Brain microvascular endothelial cell (primary cell): ENCODE measurements at regions not wholly inside any gene's neighbourhood (a gene's known extent, or its start where the extent isn't known, plus 50 kb on each side); places are given as distances from the start of the nearest gene placed in this dataset.
A peak's percentile ranks its signal among the peaks of the same experiment; 100 is the strongest.

Experiments used
- DNase-seq: peaks from one replicate; pipeline ENCODE4 v3.0.0-alpha.2; 2020
- H3K27ac ChIP-seq: fragments of 250-450 bp; sonication (Bioruptor Pico); 2 replicates; pipeline ENCODE4 v1.5.1; 2020; ENCODE audit warnings: mild to moderate bottlenecking, moderate library complexity
- H3K27me3 ChIP-seq: fragments of 250-450 bp; sonication (Bioruptor Pico); replicated peaks from 2 replicates; pipeline ENCODE4 v1.5.1; 2020; ENCODE audit warnings: mild to moderate bottlenecking
- H3K36me3 ChIP-seq: fragments of 250-450 bp; sonication (Bioruptor Pico); replicated peaks from 2 replicates; pipeline ENCODE4 v1.5.1; 2020; ENCODE audit warnings: mild to moderate bottlenecking
- H3K4me3 ChIP-seq: 2 replicates; pipeline ENCODE4 v1.5.1; 2011; ENCODE audit warnings: low read depth, mild to moderate bottlenecking, control low read depth, low read length, moderate library complexity
- in situ Hi-C: cut with HindIII; loops from 2 replicates; pipeline ENCODE4 v1.10.0; 2017; ENCODE audit warnings: low sequenced_read_pairs, low pct_ligation_motif_present
- TF ChIP-seq, protein P1 (sequence below): IDR thresholded peaks from 2 replicates; pipeline ENCODE4 v1.5.1; 2011; ENCODE audit warnings: low read depth, mild to moderate bottlenecking, moderate library complexity, low read length, control low read depth, inconsistent platforms; ENCODE audit errors: missing control alignments

DNA sequence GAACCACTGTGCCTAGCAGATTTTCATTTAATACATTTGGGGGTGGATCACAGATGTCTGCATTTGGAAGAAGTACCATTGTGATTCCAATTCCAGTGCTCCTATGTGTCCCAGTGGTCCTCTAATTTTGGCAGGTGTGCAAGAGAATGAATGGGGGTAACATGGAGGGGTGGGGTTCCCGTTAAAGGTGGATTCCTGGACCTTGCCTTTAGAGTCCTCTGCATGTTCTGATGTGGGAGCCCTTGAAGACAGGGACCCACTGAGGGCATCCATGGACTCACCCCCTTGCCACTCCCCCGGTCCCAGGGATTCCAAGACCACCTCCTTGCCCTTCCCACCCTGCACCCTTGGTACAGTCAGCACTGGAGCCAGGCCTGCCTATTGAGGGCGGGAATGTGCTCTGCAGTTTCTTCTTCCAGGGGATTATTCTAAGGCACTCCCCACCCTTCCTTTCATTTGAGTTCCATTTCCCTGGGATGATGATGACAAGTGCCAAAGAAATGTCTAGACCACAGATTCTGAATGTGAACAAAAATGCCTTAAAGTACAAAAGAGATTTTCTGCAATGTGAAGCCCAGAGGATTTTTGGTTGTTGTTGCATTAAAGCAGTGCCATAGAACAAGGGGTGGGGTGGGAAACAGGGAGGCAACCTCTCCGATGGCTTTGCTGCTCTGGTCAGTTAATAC is 119.4 kb upstream of the PTCH1 start:
- in situ Hi-C loops: no loop called here
- Histone ChIP-seq H3K36me3 (no peaks in the 10 kb centered on the region), H3K27ac (no peak overlapping the region), H3K4me3 (no peak overlapping the region), H3K27me3 (no peaks in the 10 kb centered on the region)
- TF ChIP-seq, protein P1, sequence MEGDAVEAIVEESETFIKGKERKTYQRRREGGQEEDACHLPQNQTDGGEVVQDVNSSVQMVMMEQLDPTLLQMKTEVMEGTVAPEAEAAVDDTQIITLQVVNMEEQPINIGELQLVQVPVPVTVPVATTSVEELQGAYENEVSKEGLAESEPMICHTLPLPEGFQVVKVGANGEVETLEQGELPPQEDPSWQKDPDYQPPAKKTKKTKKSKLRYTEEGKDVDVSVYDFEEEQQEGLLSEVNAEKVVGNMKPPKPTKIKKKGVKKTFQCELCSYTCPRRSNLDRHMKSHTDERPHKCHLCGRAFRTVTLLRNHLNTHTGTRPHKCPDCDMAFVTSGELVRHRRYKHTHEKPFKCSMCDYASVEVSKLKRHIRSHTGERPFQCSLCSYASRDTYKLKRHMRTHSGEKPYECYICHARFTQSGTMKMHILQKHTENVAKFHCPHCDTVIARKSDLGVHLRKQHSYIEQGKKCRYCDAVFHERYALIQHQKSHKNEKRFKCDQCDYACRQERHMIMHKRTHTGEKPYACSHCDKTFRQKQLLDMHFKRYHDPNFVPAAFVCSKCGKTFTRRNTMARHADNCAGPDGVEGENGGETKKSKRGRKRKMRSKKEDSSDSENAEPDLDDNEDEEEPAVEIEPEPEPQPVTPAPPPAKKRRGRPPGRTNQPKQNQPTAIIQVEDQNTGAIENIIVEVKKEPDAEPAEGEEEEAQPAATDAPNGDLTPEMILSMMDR: no peak
- DNase-seq: no peak

- in situ Hi-C loops: no loop called here
- Histone ChIP-seq H3K27ac (no peak overlapping the region), H3K27me3 (no peaks in the 10 kb centered on the region), H3K36me3 (no peaks in the 10 kb centered on the region), H3K4me3 (no peak overlapping the region)
- TF ChIP-seq, protein P1: no peak
- DNase-seq: no peak
Measured at GRCh38 chr9:95634536-95634935, 117.8 kb upstream of the PTCH1 start.

DNA sequence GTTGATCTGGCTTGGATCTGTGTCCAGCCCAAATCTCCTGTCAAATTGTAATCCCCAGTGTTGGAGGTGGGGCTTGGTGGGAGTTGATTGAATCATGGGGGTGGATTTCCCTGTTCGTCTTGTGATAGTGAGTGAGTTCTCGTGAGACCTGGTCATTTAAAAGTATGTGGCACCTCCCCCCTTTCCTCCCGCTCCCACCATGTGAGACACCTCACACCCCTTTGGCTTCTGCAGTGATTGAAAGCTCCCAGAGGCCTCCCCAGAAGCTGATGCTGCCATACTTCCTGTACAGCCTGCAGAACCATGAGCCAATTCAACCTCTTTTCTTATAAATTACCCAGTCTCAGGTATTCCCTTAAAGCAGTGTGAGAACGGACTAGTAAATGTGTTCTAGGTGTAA is 117.3 kb upstream of the PTCH1 start:
- DNase-seq: no peak
- in situ Hi-C loops: no loop called here
- no peaks in the 10 kb centered on the region for H3K27me3 ChIP-seq
- H3K36me3 ChIP-seq: no peaks in the 10 kb centered on the region
- H3K4me3 ChIP-seq: no peak overlapping the region
- TF ChIP-seq, protein P1: no peak
- no peak overlapping the region for H3K27ac ChIP-seq

DNA sequence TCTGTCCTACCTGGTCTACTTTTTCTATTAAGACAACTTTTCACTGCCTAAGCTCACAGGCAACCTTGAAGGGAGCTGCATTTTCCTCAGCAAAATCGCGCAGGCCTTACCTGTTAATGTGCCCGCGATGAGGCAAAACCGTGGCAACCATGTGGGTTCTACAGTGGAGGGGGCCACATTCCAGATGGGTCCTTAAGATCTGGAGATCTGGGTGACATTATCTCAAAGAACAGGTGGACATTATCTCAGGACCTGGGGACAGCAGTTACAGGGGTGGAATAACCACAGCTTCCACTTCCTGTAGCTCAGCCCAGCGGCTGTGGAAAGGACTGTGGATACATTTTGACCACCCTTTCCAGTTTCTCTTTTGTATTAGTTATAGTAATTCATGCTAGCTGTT is 112.8 kb upstream of the PTCH1 start:
- in situ Hi-C loops: no loop called here
- H3K36me3 ChIP-seq: no peaks in the 10 kb centered on the region
- H3K27ac ChIP-seq: no peak overlapping the region
- no peak for DNase-seq
- no peak overlapping the region for H3K4me3 ChIP-seq
- H3K27me3 ChIP-seq: no peaks in the 10 kb centered on the region
- TF ChIP-seq, protein P1: no peak

GRCh38 chr9:95627802-95628201 is 111.0 kb upstream of the PTCH1 start:
- peak; percentile 18 for DNase-seq
- H3K27ac ChIP-seq: no peak overlapping the region
- in situ Hi-C loops: no loop called here
- no peaks in the 10 kb centered on the region for H3K27me3 ChIP-seq
- TF ChIP-seq, protein P1: no peak
- H3K4me3 ChIP-seq: no peak overlapping the region
- no peaks in the 10 kb centered on the region for H3K36me3 ChIP-seq
